GM23338 (cell line): ENCODE measurements at regions not wholly inside any gene's neighbourhood (a gene's known extent, or its start where the extent isn't known, plus 50 kb on each side); places are given as distances from the start of the nearest gene placed in this dataset.

ENCODE experiments used
- ATAC-seq: fragments of 200-7000 bp; cut with Tn5 transposase; 3 replicates; pipeline ENCODE4 v1.9.1; 2020
- DNase-seq: peaks from one replicate; pipeline ENCODE4 v3.0.0-alpha.2; 2015; ENCODE audit warnings: low spot score
- H2AFZ ChIP-seq: fragments of 200-600 bp; sonication (generic); 2 replicates; pipeline ENCODE4 v1.8.0; 2016; ENCODE audit warnings: antibody characterized with exemption, mild to moderate bottlenecking, moderate library complexity
- H3F3A ChIP-seq: fragments of 200-600 bp; sonication (generic); replicated peaks from 2 replicates; pipeline ENCODE4 v1.8.0; 2017; ENCODE audit warnings: antibody characterized with exemption, mixed run types, low read depth
- H3K27ac ChIP-seq: fragments of 200-600 bp; sonication (generic); 2 replicates; pipeline ENCODE4 v1.6.1; 2016; ENCODE audit warnings: low read depth
- H3K27me3 ChIP-seq: fragments of 200-600 bp; sonication (generic); 2 replicates; pipeline ENCODE4 v1.8.0; 2016; ENCODE audit warnings: mild to moderate bottlenecking, mixed run types, moderate library complexity; ENCODE audit not compliant: insufficient read depth
- H3K36me3 ChIP-seq: fragments of 200-600 bp; sonication (generic); 2 replicates; pipeline ENCODE4 v1.8.0; 2016; ENCODE audit warnings: mild to moderate bottlenecking; ENCODE audit not compliant: insufficient read depth
- H3K4me1 ChIP-seq: fragments of 200-600 bp; sonication (generic); 2 replicates; pipeline ENCODE4 v1.8.0; 2016; ENCODE audit warnings: mild to moderate bottlenecking, moderate library complexity; ENCODE audit not compliant: insufficient read depth
- H3K4me2 ChIP-seq: fragments of 200-600 bp; sonication (generic); 2 replicates; pipeline ENCODE4 v1.7.1; 2017; ENCODE audit warnings: mixed run types
- H3K4me3 ChIP-seq: fragments of 200-600 bp; sonication (generic); 2 replicates; pipeline ENCODE4 v1.6.1; 2016; ENCODE audit warnings: mixed run types
- H3K79me2 ChIP-seq: fragments of 200-600 bp; sonication (generic); replicated peaks from 2 replicates; pipeline ENCODE4 v1.8.0; 2017; ENCODE audit warnings: mild to moderate bottlenecking; ENCODE audit not compliant: insufficient read depth
- H3K9me2 ChIP-seq: fragments of 200-600 bp; sonication (generic); 2 replicates; pipeline ENCODE4 v1.8.0; 2017; ENCODE audit not compliant: insufficient read depth
- H4K20me1 ChIP-seq: fragments of 200-600 bp; sonication (generic); replicated peaks from 2 replicates; pipeline ENCODE4 v1.8.0; 2017; ENCODE audit warnings: mild to moderate bottlenecking; ENCODE audit not compliant: insufficient read depth
- H3K27ac Mint-ChIP-seq: 2 replicates; pipeline ENCODE4 v1.8.0; 2020; ENCODE audit warnings: inconsistent platforms, mild to moderate bottlenecking, moderate library complexity, mixed read lengths
- H3K27me3 Mint-ChIP-seq: 3 replicates; pipeline ENCODE4 v1.8.0; 2022; ENCODE audit warnings: low read depth, mild to moderate bottlenecking, moderate library complexity, mixed read lengths, inconsistent platforms; ENCODE audit not compliant: insufficient read depth, poor library complexity
- H3K36me3 Mint-ChIP-seq: 3 replicates; pipeline ENCODE4 v1.8.0; 2021; ENCODE audit warnings: low read depth, mild to moderate bottlenecking, inconsistent platforms, moderate library complexity, mixed read lengths
- H3K4me1 Mint-ChIP-seq: 3 replicates; pipeline ENCODE4 v1.8.0; 2020; ENCODE audit warnings: mild to moderate bottlenecking, inconsistent platforms, mixed read lengths
- H3K4me3 Mint-ChIP-seq: 3 replicates; pipeline ENCODE4 v1.8.0; 2021; ENCODE audit warnings: moderate library complexity, mild to moderate bottlenecking, inconsistent platforms, mixed read lengths
- H3K9me3 Mint-ChIP-seq: 3 replicates; pipeline ENCODE4 v1.8.0; 2020; ENCODE audit warnings: moderate library complexity, mild to moderate bottlenecking, inconsistent platforms, mixed read lengths
- CREB1 ChIP-seq: fragments of 250-450 bp; sonication (Bioruptor Pico); IDR thresholded peaks from 2 replicates; pipeline ENCODE4 v1.5.0; 2020; ENCODE audit warnings: low read depth, mild to moderate bottlenecking, moderate library complexity
- CTCF ChIP-seq, 2 experiments: fragments of 200-600 bp in 1 of 2; sonication (generic) in 1 of 2; conservative IDR thresholded peaks; 2 replicates each; pipeline versions ENCODE4 v1.5.1 to v1.6.1; 2016 to 2017; ENCODE audit warnings: antibody characterized with exemption in 2 of 2, low read depth in 2 of 2, mild to moderate bottlenecking in 2 of 2, moderate library complexity in 1 of 2
- ETS1 ChIP-seq: IDR thresholded peaks from 2 replicates; pipeline ENCODE4 v1.6.1; 2016; ENCODE audit warnings: antibody characterized with exemption
- EZH2 ChIP-seq: fragments of 200-600 bp; sonication (generic); IDR thresholded peaks from one replicate; pipeline ENCODE4 v1.8.0; 2017; ENCODE audit warnings: antibody characterized with exemption, mild to moderate bottlenecking, low read depth; ENCODE audit not compliant: unreplicated experiment
- EZH2phosphoT487 ChIP-seq: fragments of 200-600 bp; sonication (generic); IDR thresholded peaks from one replicate; pipeline ENCODE4 v1.8.1; 2018; ENCODE audit warnings: antibody characterized with exemption; ENCODE audit not compliant: unreplicated experiment
- JUNB ChIP-seq: IDR thresholded peaks from one replicate; pipeline ENCODE4 v1.6.1; 2016; ENCODE audit warnings: antibody characterized with exemption; ENCODE audit not compliant: unreplicated experiment
- NANOG ChIP-seq: IDR thresholded peaks from 2 replicates; pipeline ENCODE4 v1.6.1; 2016; ENCODE audit warnings: antibody characterized with exemption, borderline replicate concordance
- POLR2AphosphoS5 ChIP-seq: IDR thresholded peaks from 2 replicates; pipeline ENCODE4 v1.6.1; 2016; ENCODE audit warnings: antibody characterized with exemption, low read depth
- REST ChIP-seq: IDR thresholded peaks from one replicate; pipeline ENCODE4 v1.6.1; 2018; ENCODE audit warnings: antibody characterized with exemption; ENCODE audit not compliant: unreplicated experiment
- STAT1 ChIP-seq: IDR thresholded peaks from one replicate; pipeline ENCODE4 v1.6.1; 2016; ENCODE audit warnings: antibody characterized with exemption; ENCODE audit not compliant: unreplicated experiment
- ZNF114 ChIP-seq: fragments of 250-450 bp; sonication (Bioruptor Pico); IDR thresholded peaks from 2 replicates; pipeline ENCODE4 v1.5.0; 2020; ENCODE audit warnings: mild to moderate bottlenecking, moderate library complexity
- ZNF331 ChIP-seq: fragments of 250-450 bp; sonication (Bioruptor Pico); IDR thresholded peaks from 2 replicates; pipeline ENCODE4 v1.5.0; 2020; ENCODE audit warnings: low read depth, mild to moderate bottlenecking, moderate library complexity
- ZNF462 ChIP-seq: fragments of 250-450 bp; sonication (Bioruptor Pico); IDR thresholded peaks from 2 replicates; pipeline ENCODE4 v1.5.0; 2020; ENCODE audit warnings: mild to moderate bottlenecking, moderate library complexity

- Histone ChIP-seq H3K4me1 (no peaks in the 10 kb centered on the region), H3K27ac (no peak overlapping the region), H3K4me2 (no peak overlapping the region), H4K20me1 (no peaks in the 10 kb centered on the region), H3F3A (no peaks in the 10 kb centered on the region), H3K79me2 (no peaks in the 10 kb centered on the region), H3K4me3 (no peak overlapping the region), H3K36me3 (no peaks in the 10 kb centered on the region), H3K9me2 (peaks cover 6% of the 10 kb centered on the region; the same call in 1 of the 2 replicates), H2AFZ (no peak overlapping the region), H3K27me3 (no peaks in the 10 kb centered on the region)
- no peak for TF ChIP-seq STAT1
- TF ChIP-seq ZNF331, result no peak
- TF ChIP-seq POLR2AphosphoS5, result no peak
- no peak for TF ChIP-seq JUNB
- no peak for TF ChIP-seq EZH2
- TF ChIP-seq EZH2phosphoT487, result no peak
- no peak for TF ChIP-seq CREB1 (CRISPR knock-in tag)
- no peak for TF ChIP-seq ZNF462 (CRISPR knock-in tag)
- TF ChIP-seq REST, result no peak
- TF ChIP-seq ETS1, result no peak
- TF ChIP-seq CTCF (conservative IDR thresholded peaks at IDR 0.05; ENCODE audit: low read depth in 2 of 2), result no peak
- no peak for TF ChIP-seq NANOG
- no peak for TF ChIP-seq ZNF114 (CRISPR knock-in tag)
- H3K4me3 Mint-ChIP-seq, result no peak overlapping the region
- H3K27me3 Mint-ChIP-seq, result peaks cover 4% of the 10 kb centered on the region
- DNase-seq, result no peak
- peaks cover 14% of the 10 kb centered on the region for H3K9me3 Mint-ChIP-seq
- H3K27ac Mint-ChIP-seq, result no peak overlapping the region
- no peaks in the 10 kb centered on the region for H3K36me3 Mint-ChIP-seq
- ATAC-seq, result no peak
- no peaks in the 10 kb centered on the region; the same call in 2 of the 3 replicates for H3K4me1 Mint-ChIP-seq
Measured at GRCh38 chr5:135157421-135158313, 123.6 kb upstream of the PITX1 start.
